ENCODE measurements at regions not wholly inside any gene's neighbourhood (a gene's known extent, or its start where the extent isn't known, plus 50 kb on each side); places are given as distances from the start of the nearest gene placed in this dataset.

DNA sequence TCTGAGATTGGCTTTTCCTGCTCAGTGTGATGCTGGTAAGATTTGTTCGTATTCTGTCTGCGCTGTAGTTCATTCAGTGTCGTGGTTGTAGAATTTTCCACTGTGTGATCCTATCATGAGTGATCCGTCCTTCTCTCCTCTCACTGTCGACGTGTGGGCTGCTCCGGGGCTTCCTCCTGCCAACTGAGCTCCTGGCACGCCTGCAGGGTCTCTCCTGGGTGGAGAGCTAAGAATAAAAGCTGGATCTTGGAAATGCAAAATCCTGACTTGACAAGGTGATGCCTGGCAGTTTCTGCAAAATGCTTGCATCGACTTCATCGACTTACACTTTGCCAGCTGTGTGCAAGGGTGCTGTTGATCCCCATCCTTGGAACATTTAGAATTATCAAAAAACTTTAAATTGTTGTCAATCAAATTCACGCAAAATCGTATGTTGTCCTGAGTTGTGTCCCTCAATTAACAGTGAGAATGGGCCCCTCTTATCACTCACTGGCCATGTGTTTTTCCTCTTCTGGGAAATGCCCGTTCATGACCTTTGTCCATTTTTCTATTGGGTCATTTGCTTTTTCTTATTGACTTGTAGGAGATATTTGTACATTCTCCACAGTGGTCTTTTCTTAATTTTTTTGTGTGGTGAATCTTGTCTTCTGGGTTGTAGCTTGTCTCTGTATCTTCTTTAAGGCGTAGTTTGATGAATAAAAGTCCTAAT lies 125.5 kb downstream of the CRYAA start:
- Histone ChIP-seq H4K20me1 (replicated peaks; ENCODE audit: insufficient read depth) (no peaks in the 10 kb centered on the region), H2AFZ (no peak overlapping the region), H3K9me2 (ENCODE audit: insufficient read depth) (no peaks in the 10 kb centered on the region), H3K27ac (ENCODE audit: low read depth) (no peak overlapping the region), H3F3A (replicated peaks; ENCODE audit: low read depth) (no peaks in the 10 kb centered on the region), H3K4me2 (no peak overlapping the region), H3K36me3 (ENCODE audit: insufficient read depth) (no peaks in the 10 kb centered on the region), H3K4me1 (ENCODE audit: insufficient read depth) (no peaks in the 10 kb centered on the region), H3K27me3 (ENCODE audit: insufficient read depth) (no peaks in the 10 kb centered on the region), H3K79me2 (replicated peaks; ENCODE audit: insufficient read depth) (no peaks in the 10 kb centered on the region), H3K4me3 (no peak overlapping the region)
- H3K36me3 Mint-ChIP-seq (ENCODE audit: low read depth), result no peaks in the 10 kb centered on the region
- no peak overlapping the region for H3K27ac Mint-ChIP-seq
- no peaks in the 10 kb centered on the region for H3K4me1 Mint-ChIP-seq
- H3K9me3 Mint-ChIP-seq, result no peaks in the 10 kb centered on the region
- TF ChIP-seq CREB1 (CRISPR knock-in tag; IDR thresholded peaks at IDR 0.05; ENCODE audit: low read depth) (no peak), NANOG (IDR thresholded peaks at IDR 0.05; ENCODE audit: borderline replicate concordance) (no peak)
- ATAC-seq, result no peak
- DNase-seq (ENCODE audit: low spot score), result no peak
- peaks cover 8% of the 10 kb centered on the region for H3K27me3 Mint-ChIP-seq (ENCODE audit: insufficient read depth, low read depth, poor library complexity)
- no peak overlapping the region for H3K4me3 Mint-ChIP-seq

DNA sequence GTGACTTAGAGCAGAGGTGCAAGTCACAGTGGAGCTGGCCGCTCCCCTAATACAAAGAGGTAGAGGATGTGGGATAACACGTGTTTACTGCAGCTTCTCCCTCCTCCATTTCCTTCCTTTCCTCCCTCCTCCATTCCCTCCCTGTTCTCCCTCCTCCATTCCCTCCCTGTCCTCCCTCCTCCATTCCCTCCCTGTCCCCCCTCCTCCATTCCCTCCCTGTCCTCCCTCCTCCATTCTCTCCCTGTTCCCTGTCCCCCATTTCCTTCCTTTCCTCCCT lies 124.0 kb downstream of the CRYAA start:
- H3K27me3 Mint-ChIP-seq (ENCODE audit: insufficient read depth, low read depth, poor library complexity), result peaks cover 2% of the 10 kb centered on the region
- no peaks in the 10 kb centered on the region for H3K36me3 ChIP-seq (ENCODE audit: insufficient read depth)
- no peaks in the 10 kb centered on the region for H3F3A ChIP-seq (replicated peaks; ENCODE audit: low read depth)
- no peak for DNase-seq (ENCODE audit: low spot score)
- H3K9me3 Mint-ChIP-seq, result no peaks in the 10 kb centered on the region
- H3K27me3 ChIP-seq (ENCODE audit: insufficient read depth), result no peaks in the 10 kb centered on the region
- H3K4me3 Mint-ChIP-seq, result no peak overlapping the region
- no peaks in the 10 kb centered on the region for H3K4me1 Mint-ChIP-seq
- no peak overlapping the region for H3K27ac ChIP-seq (ENCODE audit: low read depth)
- no peak overlapping the region for H3K4me2 ChIP-seq
- ATAC-seq, result no peak
- no peak overlapping the region for H2AFZ ChIP-seq
- no peaks in the 10 kb centered on the region for H3K36me3 Mint-ChIP-seq (ENCODE audit: low read depth)
- no peaks in the 10 kb centered on the region for H3K4me1 ChIP-seq (ENCODE audit: insufficient read depth)
- H3K4me3 ChIP-seq, result no peak overlapping the region
- H3K9me2 ChIP-seq (ENCODE audit: insufficient read depth), result no peaks in the 10 kb centered on the region
- H3K27ac Mint-ChIP-seq, result no peak overlapping the region
- H4K20me1 ChIP-seq (replicated peaks; ENCODE audit: insufficient read depth), result no peaks in the 10 kb centered on the region
- no peaks in the 10 kb centered on the region for H3K79me2 ChIP-seq (replicated peaks; ENCODE audit: insufficient read depth)
- TF ChIP-seq, protein P1, sequence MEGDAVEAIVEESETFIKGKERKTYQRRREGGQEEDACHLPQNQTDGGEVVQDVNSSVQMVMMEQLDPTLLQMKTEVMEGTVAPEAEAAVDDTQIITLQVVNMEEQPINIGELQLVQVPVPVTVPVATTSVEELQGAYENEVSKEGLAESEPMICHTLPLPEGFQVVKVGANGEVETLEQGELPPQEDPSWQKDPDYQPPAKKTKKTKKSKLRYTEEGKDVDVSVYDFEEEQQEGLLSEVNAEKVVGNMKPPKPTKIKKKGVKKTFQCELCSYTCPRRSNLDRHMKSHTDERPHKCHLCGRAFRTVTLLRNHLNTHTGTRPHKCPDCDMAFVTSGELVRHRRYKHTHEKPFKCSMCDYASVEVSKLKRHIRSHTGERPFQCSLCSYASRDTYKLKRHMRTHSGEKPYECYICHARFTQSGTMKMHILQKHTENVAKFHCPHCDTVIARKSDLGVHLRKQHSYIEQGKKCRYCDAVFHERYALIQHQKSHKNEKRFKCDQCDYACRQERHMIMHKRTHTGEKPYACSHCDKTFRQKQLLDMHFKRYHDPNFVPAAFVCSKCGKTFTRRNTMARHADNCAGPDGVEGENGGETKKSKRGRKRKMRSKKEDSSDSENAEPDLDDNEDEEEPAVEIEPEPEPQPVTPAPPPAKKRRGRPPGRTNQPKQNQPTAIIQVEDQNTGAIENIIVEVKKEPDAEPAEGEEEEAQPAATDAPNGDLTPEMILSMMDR (conservative IDR thresholded peaks at IDR 0.05; ENCODE audit: low read depth in 2 of 2), result no peak
- TF ChIP-seq ZNF331 (CRISPR knock-in tag; IDR thresholded peaks at IDR 0.05; ENCODE audit: low read depth) (no peak), POLR2AphosphoS5 (IDR thresholded peaks at IDR 0.05; ENCODE audit: low read depth) (no peak), EZH2 (IDR thresholded peaks at IDR 0.05; ENCODE audit: low read depth, unreplicated experiment) (no peak), JUNB (IDR thresholded peaks at IDR 0.05; ENCODE audit: unreplicated experiment) (no peak), EZH2phosphoT487 (IDR thresholded peaks at IDR 0.05; ENCODE audit: unreplicated experiment) (no peak), CREB1 (CRISPR knock-in tag; IDR thresholded peaks at IDR 0.05; ENCODE audit: low read depth) (no peak)
- TF ChIP-seq, protein P2, sequence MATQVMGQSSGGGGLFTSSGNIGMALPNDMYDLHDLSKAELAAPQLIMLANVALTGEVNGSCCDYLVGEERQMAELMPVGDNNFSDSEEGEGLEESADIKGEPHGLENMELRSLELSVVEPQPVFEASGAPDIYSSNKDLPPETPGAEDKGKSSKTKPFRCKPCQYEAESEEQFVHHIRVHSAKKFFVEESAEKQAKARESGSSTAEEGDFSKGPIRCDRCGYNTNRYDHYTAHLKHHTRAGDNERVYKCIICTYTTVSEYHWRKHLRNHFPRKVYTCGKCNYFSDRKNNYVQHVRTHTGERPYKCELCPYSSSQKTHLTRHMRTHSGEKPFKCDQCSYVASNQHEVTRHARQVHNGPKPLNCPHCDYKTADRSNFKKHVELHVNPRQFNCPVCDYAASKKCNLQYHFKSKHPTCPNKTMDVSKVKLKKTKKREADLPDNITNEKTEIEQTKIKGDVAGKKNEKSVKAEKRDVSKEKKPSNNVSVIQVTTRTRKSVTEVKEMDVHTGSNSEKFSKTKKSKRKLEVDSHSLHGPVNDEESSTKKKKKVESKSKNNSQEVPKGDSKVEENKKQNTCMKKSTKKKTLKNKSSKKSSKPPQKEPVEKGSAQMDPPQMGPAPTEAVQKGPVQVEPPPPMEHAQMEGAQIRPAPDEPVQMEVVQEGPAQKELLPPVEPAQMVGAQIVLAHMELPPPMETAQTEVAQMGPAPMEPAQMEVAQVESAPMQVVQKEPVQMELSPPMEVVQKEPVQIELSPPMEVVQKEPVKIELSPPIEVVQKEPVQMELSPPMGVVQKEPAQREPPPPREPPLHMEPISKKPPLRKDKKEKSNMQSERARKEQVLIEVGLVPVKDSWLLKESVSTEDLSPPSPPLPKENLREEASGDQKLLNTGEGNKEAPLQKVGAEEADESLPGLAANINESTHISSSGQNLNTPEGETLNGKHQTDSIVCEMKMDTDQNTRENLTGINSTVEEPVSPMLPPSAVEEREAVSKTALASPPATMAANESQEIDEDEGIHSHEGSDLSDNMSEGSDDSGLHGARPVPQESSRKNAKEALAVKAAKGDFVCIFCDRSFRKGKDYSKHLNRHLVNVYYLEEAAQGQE (IDR thresholded peaks at IDR 0.05; ENCODE audit: unreplicated experiment), result no peak
- TF ChIP-seq, protein P3, sequence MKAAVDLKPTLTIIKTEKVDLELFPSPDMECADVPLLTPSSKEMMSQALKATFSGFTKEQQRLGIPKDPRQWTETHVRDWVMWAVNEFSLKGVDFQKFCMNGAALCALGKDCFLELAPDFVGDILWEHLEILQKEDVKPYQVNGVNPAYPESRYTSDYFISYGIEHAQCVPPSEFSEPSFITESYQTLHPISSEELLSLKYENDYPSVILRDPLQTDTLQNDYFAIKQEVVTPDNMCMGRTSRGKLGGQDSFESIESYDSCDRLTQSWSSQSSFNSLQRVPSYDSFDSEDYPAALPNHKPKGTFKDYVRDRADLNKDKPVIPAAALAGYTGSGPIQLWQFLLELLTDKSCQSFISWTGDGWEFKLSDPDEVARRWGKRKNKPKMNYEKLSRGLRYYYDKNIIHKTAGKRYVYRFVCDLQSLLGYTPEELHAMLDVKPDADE (IDR thresholded peaks at IDR 0.05), result no peak

Data from GM23338 (cell line).